H1 (cell line): ENCODE measurements at regions not wholly inside any gene's neighbourhood (a gene's known extent, or its start where the extent isn't known, plus 50 kb on each side); places are given as distances from the start of the nearest gene placed in this dataset.

Experiments used
- CTCF ChIA-PET: fragments of 300-600 bp; sonication (Branson Sonifier 250); formaldehyde crosslinking; loops from one replicate; lab custom pipeline; 2021; ENCODE audit not compliant: partially characterized antibody; lab: Charles Lee
- POLR2A ChIA-PET: fragments of 300-600 bp; sonication (Branson Sonifier 250); formaldehyde crosslinking; loops from one replicate; lab custom pipeline; 2021; ENCODE audit warnings: inconsistent platforms; ENCODE audit not compliant: partially characterized antibody; lab: Charles Lee
- DNase-seq, 2 experiments: peaks; one replicate each; pipeline versions ENCODE4 v3.0.0 to v3.0.0-alpha.2; 2010 to 2022; ENCODE audit warnings: low spot score in 2 of 2, low read depth in 1 of 2, mixed read lengths in 1 of 2
- FAIRE-seq: peaks from 2 replicates; lab custom pipeline; 2011; peaks lifted over from hg19 to GRCh38; lab: Jason Lieb, UNC
- H2AFZ ChIP-seq: 2 replicates; pipeline ENCODE4 v1.8.1; 2012; ENCODE audit warnings: low read length, inconsistent platforms
- H2AK5ac ChIP-seq: 2 replicates; pipeline ENCODE4 v1.6.1; 2013; ENCODE audit warnings: low read depth, low read length
- H2BK120ac ChIP-seq: replicated peaks from 2 replicates; pipeline ENCODE3; 2013; ENCODE audit warnings: low read depth, low read length, inconsistent platforms
- H2BK12ac ChIP-seq: 2 replicates; pipeline ENCODE4 v1.6.1; 2013; ENCODE audit warnings: low read depth, low read length
- H2BK15ac ChIP-seq: 2 replicates; pipeline ENCODE4 v1.6.1; 2013; ENCODE audit warnings: low read length
- H2BK20ac ChIP-seq: 2 replicates; pipeline ENCODE4 v1.6.1; 2013; ENCODE audit warnings: low read length
- H2BK5ac ChIP-seq: 2 replicates; pipeline ENCODE4 v1.6.1; 2013; ENCODE audit warnings: low read depth, low read length
- H3K14ac ChIP-seq: 2 replicates; pipeline ENCODE4 v1.6.1; 2013; ENCODE audit warnings: inconsistent platforms; ENCODE audit not compliant: insufficient read length
- H3K18ac ChIP-seq: 2 replicates; pipeline ENCODE4 v1.6.1; 2013; ENCODE audit warnings: low read length; ENCODE audit errors: extremely low read depth
- H3K23ac ChIP-seq: 2 replicates; pipeline ENCODE4 v1.6.1; 2013; ENCODE audit warnings: inconsistent platforms; ENCODE audit not compliant: insufficient read length
- H3K23me2 ChIP-seq: 2 replicates; pipeline ENCODE4 v1.6.1; 2013; ENCODE audit warnings: low read depth, low read length
- H3K27ac ChIP-seq: 2 replicates; pipeline ENCODE4 v1.6.1; 2011; ENCODE audit warnings: low read depth, low read length, inconsistent platforms
- H3K27me3 ChIP-seq, 4 experiments: replicated peaks in 1 of 4; 1 replicate in 1 of 4; 2 replicates in 3 of 4; pipeline versions ENCODE4 v1.6.1 to v1.8.1; 2011 to 2013; ENCODE audit warnings: low read length in 3 of 4, mild to moderate bottlenecking in 3 of 4, inconsistent platforms in 2 of 4, mixed read lengths in 2 of 4, moderate library complexity in 1 of 4; ENCODE audit not compliant: control insufficient read depth in 3 of 4, insufficient read depth in 3 of 4; ENCODE audit errors: extremely low read depth in 1 of 4
- H3K36me3 ChIP-seq, 4 experiments: 2 replicates each; pipeline versions ENCODE4 v1.6.1 to v1.8.1; 2011 to 2013; ENCODE audit warnings: mild to moderate bottlenecking in 4 of 4, low read length in 3 of 4, moderate library complexity in 2 of 4, control low read depth in 1 of 4, inconsistent platforms in 1 of 4; ENCODE audit not compliant: insufficient read depth in 4 of 4, control insufficient read depth in 2 of 4
- H3K4ac ChIP-seq: replicated peaks from 2 replicates; pipeline ENCODE3; 2013; ENCODE audit warnings: low read length, low read depth, mixed read lengths, inconsistent platforms; ENCODE audit not compliant: insufficient read length
- H3K4me1 ChIP-seq, 4 experiments: replicated peaks in 1 of 4; 1 replicate in 1 of 4; 2 replicates in 3 of 4; pipeline versions ENCODE4 v1.6.1 to v1.8.1; 2011 to 2013; ENCODE audit warnings: low read length in 3 of 4, inconsistent platforms in 2 of 4, mixed read lengths in 1 of 4; ENCODE audit not compliant: insufficient read depth in 4 of 4, control insufficient read depth in 3 of 4
- H3K4me2 ChIP-seq, 2 experiments: 2 replicates each; pipeline versions ENCODE4 v1.6.1 to v1.8.1; 2011 to 2013; ENCODE audit warnings: low read depth in 2 of 2, low read length in 2 of 2, control low read depth in 1 of 2, inconsistent platforms in 1 of 2, mild to moderate bottlenecking in 1 of 2; ENCODE audit not compliant: insufficient read depth in 1 of 2
- H3K4me3 ChIP-seq, 4 experiments: fragments of 200-600, 300-600 bp in 1 of 4; sonication (generic), shearing (Covaris generic), sonication (Bioruptor Twin) in 1 of 4; 2 replicates each; pipeline versions ENCODE4 v1.5.1 to v1.8.1; 2011 to 2016; ENCODE audit warnings: low read length in 4 of 4, low read depth in 3 of 4, control low read depth in 2 of 4, inconsistent platforms in 2 of 4, mild to moderate bottlenecking in 2 of 4, mixed read lengths in 1 of 4, moderate library complexity in 1 of 4; ENCODE audit not compliant: insufficient read depth in 2 of 4; ENCODE audit errors: extremely low read depth in 1 of 4
- H3K56ac ChIP-seq: replicated peaks from 2 replicates; pipeline ENCODE3; 2013; ENCODE audit warnings: low read depth, mild to moderate bottlenecking, mixed read lengths, low read length, inconsistent platforms; ENCODE audit not compliant: insufficient read length
- H3K79me1 ChIP-seq: 2 replicates; pipeline ENCODE4 v1.6.1; 2013; ENCODE audit warnings: low read depth, low read length, control low read depth
- H3K79me2 ChIP-seq, 2 experiments: 2 replicates each; pipeline versions ENCODE4 v1.6.1 to v1.8.1; 2012 to 2013; ENCODE audit warnings: low read length in 2 of 2, mild to moderate bottlenecking in 2 of 2, inconsistent platforms in 1 of 2; ENCODE audit not compliant: insufficient read depth in 2 of 2, control insufficient read depth in 1 of 2
- H3K9ac ChIP-seq, 4 experiments: replicated peaks in 1 of 4; 1 replicate in 1 of 4; 2 replicates in 3 of 4; pipeline versions ENCODE4 v1.6.1 to v1.8.1; 2011 to 2013; ENCODE audit warnings: low read depth in 3 of 4, low read length in 3 of 4, control low read depth in 2 of 4, mild to moderate bottlenecking in 2 of 4, moderate library complexity in 2 of 4, inconsistent platforms in 1 of 4; ENCODE audit errors: extremely low read depth in 1 of 4
- H3K9me3 ChIP-seq, 2 experiments: 2 replicates each; pipeline versions ENCODE4 v1.6.1 to v1.8.1; 2012 to 2013; ENCODE audit warnings: mild to moderate bottlenecking in 2 of 2, moderate library complexity in 2 of 2, control low read depth in 1 of 2, inconsistent platforms in 1 of 2, low read depth in 1 of 2, low read length in 1 of 2, mixed read lengths in 1 of 2; ENCODE audit not compliant: insufficient read depth in 2 of 2
- H4K20me1 ChIP-seq, 2 experiments: replicated peaks in 1 of 2; 2 replicates each; pipeline versions ENCODE3 to v1.8.1; 2011 to 2013; ENCODE audit warnings: inconsistent platforms in 2 of 2, low read length in 2 of 2, mild to moderate bottlenecking in 1 of 2; ENCODE audit not compliant: insufficient read depth in 2 of 2, control insufficient read depth in 1 of 2
- H4K5ac ChIP-seq: 2 replicates; pipeline ENCODE4 v1.6.1; 2013; ENCODE audit warnings: low read length, low read depth, mixed read lengths, inconsistent platforms; ENCODE audit not compliant: insufficient read length
- H4K8ac ChIP-seq: 2 replicates; pipeline ENCODE4 v1.8.0; 2013; ENCODE audit warnings: mild to moderate bottlenecking, moderate library complexity, low read length, inconsistent platforms; ENCODE audit not compliant: insufficient read depth; ENCODE audit errors: extremely low read depth
- H4K91ac ChIP-seq: replicated peaks from 2 replicates; pipeline ENCODE3; 2013; ENCODE audit warnings: low read length, mixed read lengths, inconsistent platforms; ENCODE audit not compliant: insufficient read length
- CHD2 ChIP-seq: IDR thresholded peaks from 2 replicates; pipeline ENCODE4 v1.6.1; 2012; ENCODE audit warnings: low read length, improper control_type of control experiment
- EZH2 ChIP-seq: fragments of 200-600 bp; sonication (generic); IDR thresholded peaks from 2 replicates; pipeline ENCODE4 v1.7.1; 2012; ENCODE audit warnings: low read depth, mild to moderate bottlenecking, moderate library complexity, low read length, inconsistent platforms; ENCODE audit not compliant: severe bottlenecking
- GTF2F1 ChIP-seq: IDR thresholded peaks from 2 replicates; pipeline ENCODE4 v1.6.1; 2012; ENCODE audit warnings: low read depth, low read length, improper control_type of control experiment, borderline replicate concordance
- HDAC6 ChIP-seq: IDR thresholded peaks from one replicate; pipeline ENCODE4 v1.7.1; 2012; ENCODE audit warnings: low read depth, mild to moderate bottlenecking, inconsistent platforms, low read length, moderate library complexity
- RFX5 ChIP-seq: IDR thresholded peaks from 2 replicates; pipeline ENCODE4 v1.6.1; 2011; ENCODE audit warnings: low read depth, low read length, improper control_type of control experiment, borderline replicate concordance
- RNF2 ChIP-seq: fragments of 200-900, 300-1000 bp; sonication (generic); IDR thresholded peaks from 2 replicates; pipeline ENCODE4 v1.7.1; 2016; ENCODE audit warnings: borderline replicate concordance, low read depth, mild to moderate bottlenecking, antibody characterized with exemption, low read length; ENCODE audit not compliant: poor library complexity, severe bottlenecking; ENCODE audit errors: missing control alignments
- SP1 ChIP-seq: IDR thresholded peaks from 2 replicates; pipeline ENCODE4 v1.6.1; 2011; ENCODE audit warnings: low read depth, low read length
- SP2 ChIP-seq: IDR thresholded peaks from 2 replicates; pipeline ENCODE4 v1.6.1; 2012; ENCODE audit warnings: mild to moderate bottlenecking, low read length, inconsistent platforms
- SRF ChIP-seq: IDR thresholded peaks from 2 replicates; pipeline ENCODE4 v1.6.1; 2011; ENCODE audit warnings: mild to moderate bottlenecking, low read depth, low read length, moderate library complexity
- TBP ChIP-seq: IDR thresholded peaks from 2 replicates; pipeline ENCODE4 v1.6.1; 2011; ENCODE audit warnings: low read depth, low read length, improper control_type of control experiment
- YY1 ChIP-seq: IDR thresholded peaks from 2 replicates; pipeline ENCODE4 v1.6.1; 2011; ENCODE audit warnings: low read depth, mild to moderate bottlenecking, low read length
- WGBS, 2 experiments: shearing (Covaris generic) in 1 of 2; methylation state at CpG; one replicate each; pipeline versions ENCODE4 v1.1.6 to v1.1.7; 2013 to 2015; ENCODE audit warnings: low lambda C conversion rate in 2 of 2, mixed read lengths in 2 of 2, inconsistent platforms in 1 of 2, low coverage in 1 of 2, missing lambda C conversion rate in 1 of 2; ENCODE audit not compliant: insufficient replicate concordance in 2 of 2, insufficient coverage in 1 of 2, insufficient read length in 1 of 2; ENCODE audit errors: extremely low coverage in 1 of 2, missing lambda C conversion rate in 1 of 2; 5-methylcytosine and 5-hydroxymethylcytosine counted together
- TF ChIP-seq, protein P1 (sequence below): IDR thresholded peaks from 2 replicates; pipeline ENCODE4 v1.6.1; 2012; ENCODE audit warnings: low read length, inconsistent platforms
- TF ChIP-seq, protein P2 (sequence below): IDR thresholded peaks from 2 replicates; pipeline ENCODE4 v1.6.1; 2011; ENCODE audit warnings: low read length, improper control_type of control experiment

DNA sequence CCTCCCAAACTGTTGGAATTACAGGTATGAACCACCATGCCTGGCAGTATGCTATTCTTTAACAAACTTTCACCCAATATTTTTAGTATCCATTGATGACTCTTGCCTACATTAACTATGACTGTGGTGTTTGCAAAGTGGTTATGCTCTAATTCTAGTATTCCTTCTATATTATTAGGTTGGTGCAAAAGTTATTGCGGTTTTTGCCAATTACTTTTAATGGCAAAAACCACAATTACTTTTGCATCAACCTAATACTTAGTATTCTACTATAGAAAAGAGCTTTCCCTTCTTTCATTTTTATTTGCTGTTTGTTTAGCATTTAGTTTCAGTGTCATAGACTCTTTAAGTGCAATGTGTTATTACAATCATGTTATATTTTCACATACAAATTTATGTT, 760.6 kb downstream of the NR2F2 start:
- H2BK120ac ChIP-seq = no peak overlapping the region
- WGBS, 2 experiments = 94% methylated on average over 1 of the region's 1 CpG; no CpG with 5 or more reads in 1 of the 2 experiments
- no peaks in the 10 kb centered on the region for H3K79me1 ChIP-seq
- POLR2A ChIA-PET = no interaction called here
- no peak overlapping the region for H3K4ac ChIP-seq
- no peaks in the 10 kb centered on the region for H3K27me3 ChIP-seq
- H4K91ac ChIP-seq = no peak overlapping the region
- H2AK5ac ChIP-seq = no peak overlapping the region
- no peak overlapping the region for H4K5ac ChIP-seq
- no peaks in the 10 kb centered on the region for H3K36me3 ChIP-seq
- H3K18ac ChIP-seq = no peak overlapping the region
- no peak overlapping the region for H3K56ac ChIP-seq
- H3K23ac ChIP-seq = no peak overlapping the region
- H2BK15ac ChIP-seq = no peak overlapping the region
- no peak for DNase-seq
- H3K9ac ChIP-seq = no peak overlapping the region
- no peak overlapping the region for H2AFZ ChIP-seq
- no peak overlapping the region for H3K4me2 ChIP-seq
- H2BK20ac ChIP-seq = no peak overlapping the region
- no peak overlapping the region for H2BK12ac ChIP-seq
- H4K8ac ChIP-seq = no peak overlapping the region
- CTCF ChIA-PET = no interaction called here
- H3K9me3 ChIP-seq = no peaks in the 10 kb centered on the region
- FAIRE-seq = no peak
- H4K20me1 ChIP-seq = no peaks in the 10 kb centered on the region
- H3K79me2 ChIP-seq = no peaks in the 10 kb centered on the region
- no peak overlapping the region for H3K4me3 ChIP-seq
- H3K27ac ChIP-seq = no peak overlapping the region
- no peak overlapping the region for H3K14ac ChIP-seq
- no peaks in the 10 kb centered on the region for H3K23me2 ChIP-seq
- no peak overlapping the region for H2BK5ac ChIP-seq
- no peaks in the 10 kb centered on the region for H3K4me1 ChIP-seq
- TF ChIP-seq RFX5 (no peak), EZH2 (no peak), RNF2 (no peak), CHD2 (no peak), SRF (no peak), SP2 (no peak), HDAC6 (no peak), TBP (no peak), YY1 (no peak), SP1 (no peak), GTF2F1 (no peak)
- TF ChIP-seq, protein P1, sequence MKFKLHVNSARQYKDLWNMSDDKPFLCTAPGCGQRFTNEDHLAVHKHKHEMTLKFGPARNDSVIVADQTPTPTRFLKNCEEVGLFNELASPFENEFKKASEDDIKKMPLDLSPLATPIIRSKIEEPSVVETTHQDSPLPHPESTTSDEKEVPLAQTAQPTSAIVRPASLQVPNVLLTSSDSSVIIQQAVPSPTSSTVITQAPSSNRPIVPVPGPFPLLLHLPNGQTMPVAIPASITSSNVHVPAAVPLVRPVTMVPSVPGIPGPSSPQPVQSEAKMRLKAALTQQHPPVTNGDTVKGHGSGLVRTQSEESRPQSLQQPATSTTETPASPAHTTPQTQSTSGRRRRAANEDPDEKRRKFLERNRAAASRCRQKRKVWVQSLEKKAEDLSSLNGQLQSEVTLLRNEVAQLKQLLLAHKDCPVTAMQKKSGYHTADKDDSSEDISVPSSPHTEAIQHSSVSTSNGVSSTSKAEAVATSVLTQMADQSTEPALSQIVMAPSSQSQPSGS = no peak
- TF ChIP-seq, protein P2, sequence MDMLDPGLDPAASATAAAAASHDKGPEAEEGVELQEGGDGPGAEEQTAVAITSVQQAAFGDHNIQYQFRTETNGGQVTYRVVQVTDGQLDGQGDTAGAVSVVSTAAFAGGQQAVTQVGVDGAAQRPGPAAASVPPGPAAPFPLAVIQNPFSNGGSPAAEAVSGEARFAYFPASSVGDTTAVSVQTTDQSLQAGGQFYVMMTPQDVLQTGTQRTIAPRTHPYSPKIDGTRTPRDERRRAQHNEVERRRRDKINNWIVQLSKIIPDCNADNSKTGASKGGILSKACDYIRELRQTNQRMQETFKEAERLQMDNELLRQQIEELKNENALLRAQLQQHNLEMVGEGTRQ = no peak
